Kidney epithelial cell (primary cell): ENCODE measurements at regions not wholly inside any gene's neighbourhood (a gene's known extent, or its start where the extent isn't known, plus 50 kb on each side); places are given as distances from the start of the nearest gene placed in this dataset.

Experiments
- DNase-seq: peaks from one replicate; pipeline ENCODE4 v3.0.0-alpha.2; 2010; ENCODE audit warnings: low read depth
- H3K27me3 ChIP-seq: 2 replicates; pipeline ENCODE4 v1.6.0; 2011; ENCODE audit warnings: low read length; ENCODE audit not compliant: control insufficient read depth, insufficient read depth
- H3K36me3 ChIP-seq: 2 replicates; pipeline ENCODE4 v1.5.1; 2011; ENCODE audit warnings: low read length; ENCODE audit not compliant: control insufficient read depth, insufficient read depth
- H3K4me3 ChIP-seq: 2 replicates; pipeline ENCODE4 v1.5.1; 2011; ENCODE audit warnings: low read depth, mild to moderate bottlenecking, control low read depth, low read length
- TF ChIP-seq, protein P1 (sequence below): IDR thresholded peaks from 2 replicates; pipeline ENCODE4 v1.5.1; 2011; ENCODE audit warnings: mild to moderate bottlenecking, moderate library complexity, low read length, control low read depth, inconsistent platforms; ENCODE audit not compliant: insufficient read depth, poor library complexity, severe bottlenecking

DNA sequence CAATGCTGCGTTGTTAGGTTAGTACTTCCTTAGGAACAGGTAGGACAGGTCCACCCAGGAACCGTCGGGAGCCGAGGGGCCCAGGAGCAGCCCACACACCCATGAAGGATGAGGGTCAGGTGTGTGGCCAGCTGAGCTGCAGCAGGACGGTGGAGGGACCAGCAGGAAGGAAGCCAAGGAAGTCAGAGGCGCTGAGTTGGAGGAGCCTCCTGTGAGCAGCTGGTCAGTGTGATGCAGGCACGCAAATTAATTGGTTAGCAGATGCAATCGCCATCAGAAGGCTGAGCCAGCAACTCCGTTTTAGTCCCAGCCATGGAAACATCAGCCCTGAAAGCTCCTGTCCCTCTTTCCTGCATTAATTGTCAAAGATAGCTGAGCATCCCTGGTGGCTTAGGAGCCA is 114.9 kb upstream of the SOX1 start:
- TF ChIP-seq, protein P1, sequence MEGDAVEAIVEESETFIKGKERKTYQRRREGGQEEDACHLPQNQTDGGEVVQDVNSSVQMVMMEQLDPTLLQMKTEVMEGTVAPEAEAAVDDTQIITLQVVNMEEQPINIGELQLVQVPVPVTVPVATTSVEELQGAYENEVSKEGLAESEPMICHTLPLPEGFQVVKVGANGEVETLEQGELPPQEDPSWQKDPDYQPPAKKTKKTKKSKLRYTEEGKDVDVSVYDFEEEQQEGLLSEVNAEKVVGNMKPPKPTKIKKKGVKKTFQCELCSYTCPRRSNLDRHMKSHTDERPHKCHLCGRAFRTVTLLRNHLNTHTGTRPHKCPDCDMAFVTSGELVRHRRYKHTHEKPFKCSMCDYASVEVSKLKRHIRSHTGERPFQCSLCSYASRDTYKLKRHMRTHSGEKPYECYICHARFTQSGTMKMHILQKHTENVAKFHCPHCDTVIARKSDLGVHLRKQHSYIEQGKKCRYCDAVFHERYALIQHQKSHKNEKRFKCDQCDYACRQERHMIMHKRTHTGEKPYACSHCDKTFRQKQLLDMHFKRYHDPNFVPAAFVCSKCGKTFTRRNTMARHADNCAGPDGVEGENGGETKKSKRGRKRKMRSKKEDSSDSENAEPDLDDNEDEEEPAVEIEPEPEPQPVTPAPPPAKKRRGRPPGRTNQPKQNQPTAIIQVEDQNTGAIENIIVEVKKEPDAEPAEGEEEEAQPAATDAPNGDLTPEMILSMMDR: no peak
- Histone ChIP-seq H3K4me3 (no peak overlapping the region), H3K36me3 (no peaks in the 10 kb centered on the region), H3K27me3 (no peaks in the 10 kb centered on the region)
- no peak for DNase-seq

DNA sequence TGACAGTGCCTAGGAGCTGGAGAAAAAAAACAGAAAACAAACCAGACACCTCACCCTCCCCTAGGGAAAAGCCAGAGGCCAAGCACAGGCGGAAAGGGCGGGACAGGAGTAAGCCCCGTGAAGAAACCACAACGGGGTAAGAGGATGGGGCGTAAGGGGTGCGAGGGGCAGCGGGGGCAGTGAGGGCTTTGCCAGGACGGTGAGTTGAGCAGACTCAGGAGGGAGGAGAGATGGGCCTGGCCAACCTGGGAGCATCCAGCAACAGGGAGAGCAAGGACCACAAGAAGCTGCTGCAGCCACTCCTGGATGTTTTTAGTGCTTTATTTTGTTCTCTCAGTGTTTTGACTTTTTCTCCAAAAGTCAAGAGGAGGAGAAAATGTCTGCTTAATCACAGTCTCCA is 114.1 kb upstream of the SOX1 start:
- DNase-seq: no peak
- Histone ChIP-seq H3K4me3 (no peak overlapping the region), H3K36me3 (no peaks in the 10 kb centered on the region), H3K27me3 (no peaks in the 10 kb centered on the region)
- TF ChIP-seq, protein P1: no peak

- Histone ChIP-seq H3K27me3 (no peaks in the 10 kb centered on the region), H3K4me3 (no peak overlapping the region), H3K36me3 (no peaks in the 10 kb centered on the region)
- TF ChIP-seq, protein P1: no peak
- DNase-seq: no peak
Measured at GRCh38 chr13:111953546-111954178, 113.3 kb upstream of the SOX1 start.

GRCh38 chr13:111954661-111955411 is 112.1 kb upstream of the SOX1 start:
- Histone ChIP-seq H3K36me3 (no peaks in the 10 kb centered on the region), H3K27me3 (no peaks in the 10 kb centered on the region), H3K4me3 (no peak overlapping the region)
- no peak for DNase-seq
- TF ChIP-seq, protein P1: no peak

GRCh38 chr13:111955412-111956065 is 111.4 kb upstream of the SOX1 start:
- no peaks in the 10 kb centered on the region for H3K36me3 ChIP-seq
- TF ChIP-seq, protein P1: no peak
- no peak for DNase-seq

More at GRCh38 chr13:111955412-111956065, 111.4 kb upstream of the SOX1 start:
- Histone ChIP-seq H3K4me3 (no peak overlapping the region), H3K27me3 (no peaks in the 10 kb centered on the region)
